ENCODE measurements at regions not wholly inside any gene's neighbourhood (a gene's known extent, or its start where the extent isn't known, plus 50 kb on each side); places are given as distances from the start of the nearest gene placed in this dataset.

DNA sequence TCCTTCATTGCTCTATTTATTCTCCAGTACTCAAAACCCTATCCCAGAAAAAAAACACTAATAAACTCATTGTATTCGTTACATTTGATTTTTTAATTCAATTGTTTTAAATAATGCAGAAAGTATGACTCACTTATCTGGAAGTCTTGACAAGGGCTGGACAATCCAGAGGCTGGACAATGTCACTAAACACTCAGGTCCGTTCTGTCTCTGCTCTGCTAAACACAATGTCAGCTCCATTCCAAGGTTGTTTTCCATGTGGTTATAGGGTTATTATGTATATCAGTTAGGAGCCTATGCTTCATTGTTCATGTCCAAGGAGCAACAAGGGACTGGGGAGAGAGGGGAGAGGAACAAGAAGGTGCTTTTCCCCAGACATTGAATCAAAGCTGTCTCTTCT is 125.5 kb downstream of the IRS1 start:
- TF ChIP-seq, protein P1, sequence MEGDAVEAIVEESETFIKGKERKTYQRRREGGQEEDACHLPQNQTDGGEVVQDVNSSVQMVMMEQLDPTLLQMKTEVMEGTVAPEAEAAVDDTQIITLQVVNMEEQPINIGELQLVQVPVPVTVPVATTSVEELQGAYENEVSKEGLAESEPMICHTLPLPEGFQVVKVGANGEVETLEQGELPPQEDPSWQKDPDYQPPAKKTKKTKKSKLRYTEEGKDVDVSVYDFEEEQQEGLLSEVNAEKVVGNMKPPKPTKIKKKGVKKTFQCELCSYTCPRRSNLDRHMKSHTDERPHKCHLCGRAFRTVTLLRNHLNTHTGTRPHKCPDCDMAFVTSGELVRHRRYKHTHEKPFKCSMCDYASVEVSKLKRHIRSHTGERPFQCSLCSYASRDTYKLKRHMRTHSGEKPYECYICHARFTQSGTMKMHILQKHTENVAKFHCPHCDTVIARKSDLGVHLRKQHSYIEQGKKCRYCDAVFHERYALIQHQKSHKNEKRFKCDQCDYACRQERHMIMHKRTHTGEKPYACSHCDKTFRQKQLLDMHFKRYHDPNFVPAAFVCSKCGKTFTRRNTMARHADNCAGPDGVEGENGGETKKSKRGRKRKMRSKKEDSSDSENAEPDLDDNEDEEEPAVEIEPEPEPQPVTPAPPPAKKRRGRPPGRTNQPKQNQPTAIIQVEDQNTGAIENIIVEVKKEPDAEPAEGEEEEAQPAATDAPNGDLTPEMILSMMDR (IDR thresholded peaks at IDR 0.05) = no peak
- Histone ChIP-seq H3K27me3 (peaks cover 34% of the 10 kb centered on the region), H3K4me1 (ENCODE audit: control insufficient read depth in 1 of 2, insufficient read depth in 1 of 2, low read depth in 1 of 2, low read length in 1 of 2) (no peaks in the 10 kb centered on the region), H3K36me3 (no peaks in the 10 kb centered on the region), H3K4me3 (ENCODE audit: low read depth in 1 of 2, low read length in 1 of 2) (no peak overlapping the region), H3K9me3 (no peaks in the 10 kb centered on the region), H3K27ac (no peak overlapping the region)

DNA sequence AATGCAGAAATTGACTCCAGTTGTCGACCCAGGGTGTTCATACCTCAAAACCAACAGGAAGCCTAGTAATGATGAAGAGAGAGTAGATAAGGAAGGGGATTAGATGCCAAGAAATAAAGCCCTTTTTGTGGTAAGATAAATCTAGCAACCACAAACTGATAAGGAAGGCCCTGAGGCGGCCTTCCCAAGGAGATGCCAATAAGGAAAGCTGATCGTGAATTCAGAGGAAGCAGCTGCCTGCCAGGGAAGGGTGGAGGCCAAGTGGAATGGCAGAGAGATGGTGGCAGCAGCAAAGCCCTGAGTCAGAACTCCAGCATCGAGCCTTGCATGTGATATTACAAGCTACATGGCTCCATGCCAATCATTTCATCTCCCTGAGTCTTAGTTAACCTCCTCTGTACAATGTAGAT is 126.3 kb downstream of the IRS1 start:
- no peaks in the 10 kb centered on the region for H3K9me3 ChIP-seq
- no peaks in the 10 kb centered on the region for H3K4me1 ChIP-seq (ENCODE audit: control insufficient read depth in 1 of 2, insufficient read depth in 1 of 2, low read depth in 1 of 2, low read length in 1 of 2)
- H3K4me3 ChIP-seq (ENCODE audit: low read depth in 1 of 2, low read length in 1 of 2) = no peak overlapping the region
- no peak overlapping the region for H3K27ac ChIP-seq
- no peaks in the 10 kb centered on the region for H3K36me3 ChIP-seq
- peaks cover 37% of the 10 kb centered on the region for H3K27me3 ChIP-seq
- TF ChIP-seq, protein P1 (IDR thresholded peaks at IDR 0.05) = no peak

DNA sequence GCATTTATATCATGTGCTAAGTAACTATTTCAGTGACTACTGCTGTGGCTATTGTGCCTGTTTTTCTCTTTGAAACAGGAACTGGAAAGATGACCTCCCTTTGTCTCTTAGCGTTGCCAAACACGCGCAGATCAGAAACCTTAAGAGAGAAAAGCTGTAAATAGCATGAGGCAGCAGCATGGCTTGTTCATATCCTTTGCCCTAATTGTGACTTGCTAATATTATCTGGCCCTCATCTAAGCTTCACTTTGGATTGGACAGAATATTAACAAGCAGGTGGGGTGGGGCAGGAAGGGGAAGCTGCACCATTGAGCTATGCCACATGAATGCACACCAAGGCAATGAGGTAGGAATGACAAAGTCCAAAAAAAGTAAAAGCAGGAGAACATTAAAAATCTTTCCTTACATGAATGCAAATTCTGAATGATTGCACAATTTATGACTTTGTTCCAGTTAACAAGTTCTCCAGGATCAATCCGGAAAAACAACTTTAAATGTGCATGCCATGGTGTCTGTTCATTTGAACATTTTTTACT is 128.4 kb downstream of the IRS1 start:
- no peaks in the 10 kb centered on the region for H3K4me1 ChIP-seq (ENCODE audit: control insufficient read depth in 1 of 2, insufficient read depth in 1 of 2, low read depth in 1 of 2, low read length in 1 of 2)
- TF ChIP-seq, protein P1 (IDR thresholded peaks at IDR 0.05) = no peak
- no peaks in the 10 kb centered on the region for H3K9me3 ChIP-seq
- H3K4me3 ChIP-seq (ENCODE audit: low read depth in 1 of 2, low read length in 1 of 2) = no peak overlapping the region
- H3K36me3 ChIP-seq = no peaks in the 10 kb centered on the region
- no peak overlapping the region for H3K27ac ChIP-seq
- peaks cover 39% of the 10 kb centered on the region for H3K27me3 ChIP-seq

DNA sequence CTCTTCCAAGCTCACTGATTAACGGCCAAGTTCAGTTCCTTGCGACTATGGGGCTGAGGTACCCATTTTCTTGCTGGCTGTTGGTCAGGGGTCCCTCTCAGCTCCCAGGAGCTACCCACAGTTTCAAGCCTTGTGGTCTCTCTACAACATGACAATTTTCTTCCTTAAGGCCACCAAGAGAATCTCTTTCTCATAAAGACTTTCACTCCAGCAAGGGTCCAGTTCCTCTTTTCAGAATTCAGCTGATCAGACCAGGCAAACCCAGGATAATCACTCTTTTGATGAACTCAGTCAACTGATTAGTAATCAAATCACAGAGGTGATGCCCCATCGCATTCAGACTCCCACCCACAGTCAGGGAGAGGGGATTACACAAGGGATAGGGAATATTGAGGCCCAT is 129.7 kb downstream of the IRS1 start:
- Histone ChIP-seq H3K27ac (no peak overlapping the region), H3K27me3 (peaks cover 51% of the 10 kb centered on the region), H3K36me3 (no peaks in the 10 kb centered on the region), H3K4me1 (ENCODE audit: control insufficient read depth in 1 of 2, insufficient read depth in 1 of 2, low read depth in 1 of 2, low read length in 1 of 2) (no peaks in the 10 kb centered on the region), H3K4me3 (ENCODE audit: low read depth in 1 of 2, low read length in 1 of 2) (no peak overlapping the region), H3K9me3 (no peaks in the 10 kb centered on the region)
- TF ChIP-seq, protein P1 (IDR thresholded peaks at IDR 0.05) = no peak

DNA sequence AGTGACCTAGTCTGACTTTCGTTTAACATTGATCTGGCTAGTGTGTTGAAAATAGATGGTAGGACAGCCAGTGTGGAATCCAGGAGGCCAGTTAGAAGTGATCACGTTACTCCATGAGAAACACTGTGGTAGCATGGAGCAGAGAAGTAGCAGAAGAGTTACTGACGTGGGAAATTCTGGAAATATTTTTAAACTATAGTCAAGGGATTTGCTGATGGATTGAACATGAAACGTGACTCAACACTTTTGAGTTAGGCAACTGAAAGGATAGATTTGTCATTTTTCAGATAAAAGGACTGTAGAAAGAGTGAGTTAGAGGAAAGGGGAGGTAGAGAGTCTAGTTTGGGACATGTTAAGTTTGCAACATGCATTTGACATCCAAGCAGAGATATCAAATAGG is 130.4 kb downstream of the IRS1 start:
- H3K4me3 ChIP-seq (ENCODE audit: low read depth in 1 of 2, low read length in 1 of 2) = no peak overlapping the region
- TF ChIP-seq, protein P1 (IDR thresholded peaks at IDR 0.05) = no peak
- H3K27ac ChIP-seq = no peak overlapping the region
- peaks cover 54% of the 10 kb centered on the region for H3K27me3 ChIP-seq
- H3K4me1 ChIP-seq (ENCODE audit: control insufficient read depth in 1 of 2, insufficient read depth in 1 of 2, low read depth in 1 of 2, low read length in 1 of 2) = no peaks in the 10 kb centered on the region
- no peaks in the 10 kb centered on the region for H3K9me3 ChIP-seq
- no peaks in the 10 kb centered on the region for H3K36me3 ChIP-seq

DNA sequence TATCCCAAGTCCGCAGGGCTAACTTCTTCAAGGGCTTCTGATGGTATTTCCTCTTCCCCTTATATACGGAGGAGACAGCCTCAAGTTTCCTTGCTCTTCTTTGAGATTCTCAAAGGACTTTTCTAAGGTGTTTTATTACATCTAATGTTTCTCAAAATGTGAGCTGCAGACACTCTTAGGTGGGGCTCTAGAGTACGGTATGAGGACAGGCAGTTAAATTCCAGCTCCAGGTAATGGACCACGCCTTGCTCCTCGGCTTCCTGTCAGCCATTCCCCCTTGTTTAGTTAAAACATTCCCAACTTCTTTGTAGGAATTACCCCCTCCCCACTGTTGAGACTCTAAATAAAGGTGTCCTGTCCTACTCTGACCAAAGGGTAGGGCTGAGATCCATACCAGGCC is 131.9 kb downstream of the IRS1 start:
- Histone ChIP-seq H3K4me3 (ENCODE audit: low read depth in 1 of 2, low read length in 1 of 2) (no peak overlapping the region), H3K4me1 (ENCODE audit: control insufficient read depth in 1 of 2, insufficient read depth in 1 of 2, low read depth in 1 of 2, low read length in 1 of 2) (no peaks in the 10 kb centered on the region), H3K9me3 (no peaks in the 10 kb centered on the region), H3K27ac (no peak overlapping the region), H3K27me3 (peaks cover 48% of the 10 kb centered on the region), H3K36me3 (no peaks in the 10 kb centered on the region)
- TF ChIP-seq, protein P1 (IDR thresholded peaks at IDR 0.05) = no peak

Data from neutrophil (primary cell).